ENCODE measurements at regions not wholly inside any gene's neighbourhood (a gene's known extent, or its start where the extent isn't known, plus 50 kb on each side); places are given as distances from the start of the nearest gene placed in this dataset.

DNA sequence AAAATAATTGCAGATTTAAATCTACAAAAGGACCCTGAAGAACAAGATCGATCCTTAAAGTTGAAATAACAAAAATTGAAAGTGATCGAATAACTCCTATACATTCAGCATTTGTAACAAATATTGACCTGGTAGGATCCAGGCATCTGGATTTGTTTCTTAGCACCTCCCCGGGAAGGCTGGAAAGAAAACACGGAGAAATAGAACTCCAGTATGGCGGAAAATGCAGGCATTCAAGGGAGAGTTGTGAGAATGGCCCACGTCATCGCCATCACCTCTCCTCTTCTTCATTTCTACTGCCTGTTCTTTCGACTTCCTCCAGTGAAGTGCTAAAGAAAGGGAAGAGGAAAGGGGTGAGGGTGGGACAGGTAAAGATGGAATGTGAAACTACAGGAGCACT, 242.3 kb upstream of the TFAP2D start:
- TF ChIP-seq POLR2A (IDR thresholded peaks at IDR 0.05): no peak
- TF ChIP-seq, protein P1, sequence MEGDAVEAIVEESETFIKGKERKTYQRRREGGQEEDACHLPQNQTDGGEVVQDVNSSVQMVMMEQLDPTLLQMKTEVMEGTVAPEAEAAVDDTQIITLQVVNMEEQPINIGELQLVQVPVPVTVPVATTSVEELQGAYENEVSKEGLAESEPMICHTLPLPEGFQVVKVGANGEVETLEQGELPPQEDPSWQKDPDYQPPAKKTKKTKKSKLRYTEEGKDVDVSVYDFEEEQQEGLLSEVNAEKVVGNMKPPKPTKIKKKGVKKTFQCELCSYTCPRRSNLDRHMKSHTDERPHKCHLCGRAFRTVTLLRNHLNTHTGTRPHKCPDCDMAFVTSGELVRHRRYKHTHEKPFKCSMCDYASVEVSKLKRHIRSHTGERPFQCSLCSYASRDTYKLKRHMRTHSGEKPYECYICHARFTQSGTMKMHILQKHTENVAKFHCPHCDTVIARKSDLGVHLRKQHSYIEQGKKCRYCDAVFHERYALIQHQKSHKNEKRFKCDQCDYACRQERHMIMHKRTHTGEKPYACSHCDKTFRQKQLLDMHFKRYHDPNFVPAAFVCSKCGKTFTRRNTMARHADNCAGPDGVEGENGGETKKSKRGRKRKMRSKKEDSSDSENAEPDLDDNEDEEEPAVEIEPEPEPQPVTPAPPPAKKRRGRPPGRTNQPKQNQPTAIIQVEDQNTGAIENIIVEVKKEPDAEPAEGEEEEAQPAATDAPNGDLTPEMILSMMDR (IDR thresholded peaks at IDR 0.05): no peak
- TF ChIP-seq POLR2AphosphoS5 (IDR thresholded peaks at IDR 0.05): no peak

Measured in sigmoid colon (tissue), 4 donors.